Ovary (tissue), 7 donors: ENCODE measurements at regions not wholly inside any gene's neighbourhood (a gene's known extent, or its start where the extent isn't known, plus 50 kb on each side); places are given as distances from the start of the nearest gene placed in this dataset. TPM values are rescaled to one million over a fixed set of nuclear protein-coding genes. Genes with fewer than 3 reads are reported as not detected.

ENCODE experiments used
- DNase-seq, 5 donors: peaks; one replicate each; pipeline ENCODE4 v3.0.0-alpha.2; 2019 to 2020
- H3K27ac ChIP-seq, 2 donors: fragments of 200-600 bp; one replicate each; pipeline versions ENCODE4 v1.5.1 to v1.8.0; 2019 to 2022
- H3K27me3 ChIP-seq: fragments of 200-600 bp; one replicate; pipeline ENCODE4 v1.8.0; 2022
- H3K36me3 ChIP-seq: fragments of 200-600 bp; sonication (generic); one replicate; pipeline ENCODE4 v1.5.1; 2019
- H3K4me1 ChIP-seq: one replicate; pipeline ENCODE4 v1.8.1; 2013; ENCODE audit warnings: mild to moderate bottlenecking, moderate library complexity; ENCODE audit not compliant: insufficient read depth
- H3K4me3 ChIP-seq: fragments of 200-600 bp; sonication (generic); one replicate; pipeline ENCODE4 v1.5.1; 2017
- H3K9me3 ChIP-seq, 2 donors: fragments of 200-600 bp in 1 of 2; sonication (generic) in 1 of 2; one replicate each; pipeline versions ENCODE4 v1.5.1 to v1.8.1; 2013 to 2019; ENCODE audit warnings: mild to moderate bottlenecking in 1 of 2, moderate library complexity in 1 of 2
- CTCF ChIP-seq, 3 donors: fragments of 450-650 bp in 2 of 3; fragments of 200-600 bp in 1 of 3; IDR thresholded peaks; one replicate each; pipeline versions ENCODE4 v1.5.1 to v1.8.0; 2016 to 2022; ENCODE audit warnings: antibody characterized with exemption in 3 of 3, mild to moderate bottlenecking in 1 of 3
- EP300 ChIP-seq: sonication (generic); formaldehyde crosslinking; IDR thresholded peaks from one replicate; pipeline ENCODE4 v1.6.1; 2017; ENCODE audit warnings: antibody characterized with exemption
- POLR2A ChIP-seq: fragments of 450-650 bp; IDR thresholded peaks from one replicate; pipeline ENCODE4 v1.6.1; 2017; ENCODE audit warnings: antibody characterized with exemption, mild to moderate bottlenecking, moderate library complexity
- WGBS, 3 donors: extraction: QIAGEN DNeasy Blood & Tissue Kit in 1 of 3; methylation state at CpG; one replicate each; pipeline versions ENCODE4 v1.1.5 to v1.1.7; 2013 to 2017; 5-methylcytosine and 5-hydroxymethylcytosine counted together
- intact Hi-C, 4 donors: fragments of 100-400 bp; cut with DNase I; formaldehyde crosslinking; loops; one replicate each; pipeline versions ENCODE4 v1.11.0 to v1.15.1; 2022 to 2023
- small RNA-seq: library from RNA; depleted of rRNA; stranded (forward); fragments of <200 nt; gene quantifications from one replicate; pipeline ENCODE3, GENCODE V24; 2016
- donor health status: DM: no; HTN: no; CAD: no; lungs with moderate emphysema.
- donor health status: DM: no; HTN: no; CAD: no.
- donor health status: Bipolar disorder and iron deficiency.
- donor health status: DM: no; HTN: no; CAD: no.
- donor health status: DM: yes; HTN: yes; CAD: no.

- Histone ChIP-seq H3K4me1 (no peaks in the 10 kb centered on the region), H3K36me3 (no peaks in the 10 kb centered on the region), H3K27ac (no peak overlapping the region), H3K9me3 (no peaks in the 10 kb centered on the region), H3K4me3 (no peak overlapping the region), H3K27me3 (no peaks in the 10 kb centered on the region)
- 50 to 76% (median 59%) methylated on average over 1 of the region's 1 CpG for WGBS, 3 donors
- DNase-seq: no peak
- no peak for TF ChIP-seq EP300
- TF ChIP-seq POLR2A: no peak
- TF ChIP-seq CTCF (IDR thresholded peaks at IDR 0.05): no peak
- intact Hi-C loops: no loop called here
Observed at GRCh38 chr1:147046189-147046862, 108.2 kb downstream of the NBPF12 start.

Small RNA genes lying in the stretch of these regions (small RNA-seq; reads per million reads assigned to genes)
- not detected for gene RNU1-151P
